ENCODE measurements at regions not wholly inside any gene's neighbourhood (a gene's known extent, or its start where the extent isn't known, plus 50 kb on each side); places are given as distances from the start of the nearest gene placed in this dataset.
A peak's percentile ranks its signal among the peaks of the same experiment; 100 is the strongest.
"Not testable (repeated sequence)": the region's sequence is repeated elsewhere in the genome, so short reads cannot be mapped to it uniquely, and the experiment has no call there.

DNA sequence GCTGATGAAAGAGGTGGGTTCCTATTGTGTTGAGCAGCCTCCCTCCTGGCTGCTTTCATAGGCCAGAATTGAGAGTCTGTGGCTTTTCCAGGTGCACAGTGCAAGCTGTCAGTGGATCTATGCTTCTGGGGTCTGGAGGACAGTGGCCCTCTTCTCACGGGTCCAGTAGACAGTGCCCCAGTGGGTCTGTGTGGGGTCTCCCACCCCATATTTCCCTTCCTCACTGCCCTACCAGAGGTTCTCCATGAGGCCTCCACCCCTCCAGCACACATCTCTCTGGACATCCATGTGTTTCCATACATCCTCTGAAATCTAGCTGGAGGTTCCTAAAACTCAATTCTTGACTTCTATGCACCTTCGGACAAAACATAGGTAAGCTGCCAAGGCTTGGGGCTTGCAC, 201.2 kb downstream of the FAM43A start:
- DNase-seq: no peak

DNA sequence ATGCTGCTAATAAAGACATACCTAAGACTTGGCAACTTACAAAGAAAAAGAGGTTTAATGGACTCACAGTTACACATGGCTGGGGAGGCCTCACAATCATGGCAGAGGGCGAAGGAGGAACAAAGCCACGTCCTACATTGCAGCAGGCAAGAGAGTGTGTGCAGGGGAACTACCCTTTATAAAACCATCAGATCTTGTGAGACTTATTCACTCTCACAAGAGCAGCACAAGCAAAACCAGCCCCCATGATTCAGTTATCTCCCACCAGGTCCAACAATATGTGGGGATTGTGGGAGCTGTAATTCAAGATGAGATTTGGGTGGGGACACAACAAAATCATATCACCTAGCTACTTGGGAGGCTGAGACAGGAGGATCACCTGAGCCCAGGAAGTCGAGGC, 202.4 kb downstream of the FAM43A start:
- DNase-seq: not testable (repeated sequence)

DNA sequence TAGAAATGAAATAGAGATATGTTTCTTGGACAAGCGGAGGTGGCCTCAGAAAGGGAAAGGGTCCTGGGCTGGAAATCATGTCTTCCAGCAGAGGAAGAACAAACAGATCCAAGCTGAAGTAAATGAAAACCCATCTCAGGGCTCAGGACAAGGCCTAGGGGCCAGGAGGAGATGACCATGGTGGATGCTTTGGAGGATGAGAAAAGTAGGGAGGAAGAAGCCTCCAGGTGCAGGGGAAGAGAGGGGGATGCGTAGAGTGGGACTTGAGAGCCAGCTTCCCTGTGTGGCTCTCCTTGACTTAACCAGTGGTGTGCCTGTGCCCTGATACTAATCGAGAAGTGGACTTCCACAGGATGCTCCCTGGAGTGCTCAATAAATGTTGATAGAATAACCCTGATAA, 203.2 kb downstream of the FAM43A start:
- DNase-seq: no peak

DNA sequence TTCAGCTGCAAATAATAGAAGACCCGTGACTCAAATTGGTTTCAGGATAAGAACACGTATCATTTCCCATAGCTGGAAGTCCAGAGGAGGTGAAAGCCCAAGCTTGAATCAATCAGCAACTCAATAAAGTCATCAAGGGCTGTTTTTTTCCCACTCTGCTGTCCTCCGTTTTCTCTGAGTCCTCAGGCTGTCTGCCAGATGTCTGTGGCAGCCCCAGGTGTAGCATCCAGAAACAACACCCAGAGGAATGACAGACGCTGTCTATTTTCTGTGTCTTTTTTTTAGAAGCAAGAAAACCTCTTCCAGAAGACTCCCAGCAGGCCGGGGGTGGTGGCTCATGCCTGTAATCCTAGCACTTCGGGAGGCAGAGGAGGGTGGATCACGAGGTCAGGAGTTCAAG, 204.4 kb downstream of the FAM43A start:
- no peak for DNase-seq

DNA sequence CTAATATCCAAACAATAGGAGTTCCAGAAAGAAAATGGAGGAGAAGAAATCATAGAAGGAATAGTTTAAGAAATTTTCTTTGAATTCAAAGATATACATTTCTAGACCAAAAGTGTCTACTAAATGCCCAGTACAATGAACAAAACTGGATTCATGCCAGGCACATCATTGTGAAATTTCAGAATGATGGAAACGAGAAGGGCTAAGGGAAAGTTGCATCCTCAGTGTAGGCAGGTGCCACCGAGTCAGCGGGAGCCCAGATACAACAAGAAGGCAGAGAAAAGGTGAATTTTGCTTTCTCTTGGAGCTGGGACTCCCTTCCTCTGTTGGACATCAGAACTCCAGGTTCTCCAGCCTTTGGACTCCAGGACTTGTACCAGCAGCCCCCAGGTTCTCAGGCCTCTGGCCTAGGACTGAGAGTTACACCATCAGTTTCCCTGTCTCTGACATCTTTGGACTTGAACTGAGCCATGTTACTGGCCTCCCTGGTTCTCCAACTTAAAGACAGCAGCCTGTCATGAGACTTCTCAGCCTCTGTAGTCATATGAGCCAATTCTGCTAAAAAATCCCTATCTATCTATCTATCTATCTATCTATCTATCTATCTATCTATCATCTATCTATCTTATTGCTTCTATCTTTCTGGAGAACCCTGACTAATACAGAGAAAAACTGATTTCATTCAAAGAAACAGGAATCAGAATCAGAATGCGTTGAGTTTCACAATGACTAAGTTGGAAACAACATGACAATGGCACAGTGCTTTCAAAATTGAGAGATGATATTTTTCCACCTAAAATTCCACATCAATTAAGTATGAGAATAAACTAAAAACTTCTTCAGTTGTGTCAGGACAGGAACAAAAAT, 207.7 kb downstream of the FAM43A start:
- no peak for DNase-seq

DNA sequence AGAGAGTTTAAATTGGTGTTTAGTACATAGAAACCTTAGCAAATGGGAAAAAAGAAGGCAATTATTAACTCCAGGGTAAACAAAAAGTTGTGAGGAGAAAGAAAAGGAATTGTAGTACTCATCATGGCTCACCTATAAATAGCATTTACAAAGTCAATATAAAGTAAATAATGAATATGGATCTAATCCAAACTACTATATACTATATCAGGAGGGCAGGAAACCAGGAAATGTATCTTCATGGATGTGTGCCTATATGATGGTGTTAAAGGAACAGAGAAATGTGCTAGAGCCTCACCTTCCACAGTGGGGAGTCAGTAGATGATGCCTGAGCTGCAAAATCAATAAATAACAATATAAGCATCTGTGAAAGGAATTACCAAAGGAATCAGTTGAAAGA, 208.9 kb downstream of the FAM43A start:
- DNase-seq: no peak

DNA sequence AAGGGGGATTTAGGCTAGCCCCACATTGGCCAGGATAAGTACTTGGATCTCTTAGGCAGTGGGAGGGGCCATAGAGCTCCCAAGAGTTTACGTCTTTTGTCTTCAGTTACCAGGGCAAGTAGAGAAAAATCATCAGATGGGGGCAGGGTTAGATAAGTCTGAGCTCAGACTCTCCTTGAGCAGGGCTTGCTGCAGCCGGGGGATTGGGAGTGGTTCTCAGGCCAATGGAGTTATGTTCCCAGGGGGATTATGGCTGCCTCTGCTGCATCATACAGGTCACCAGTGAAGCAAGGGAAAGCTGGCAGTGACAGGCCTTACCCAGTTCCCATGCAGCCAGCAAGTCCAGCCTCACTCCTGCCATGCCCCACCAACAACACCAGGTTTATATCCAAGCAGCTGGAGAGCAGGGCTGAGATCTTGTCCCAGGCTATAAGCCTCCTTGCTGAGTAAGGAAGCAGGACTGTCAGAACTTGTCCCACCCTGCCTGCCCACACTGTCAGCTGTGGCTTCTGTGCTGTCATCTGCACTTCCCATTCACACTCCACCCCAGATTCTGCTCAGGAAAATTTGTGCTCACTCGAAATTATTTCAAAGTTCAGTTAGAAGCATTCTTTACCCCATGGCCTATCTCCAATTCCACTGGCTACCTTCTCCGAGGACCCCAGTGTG, 215.3 kb downstream of the FAM43A start:
- DNase-seq: no peak

DNA sequence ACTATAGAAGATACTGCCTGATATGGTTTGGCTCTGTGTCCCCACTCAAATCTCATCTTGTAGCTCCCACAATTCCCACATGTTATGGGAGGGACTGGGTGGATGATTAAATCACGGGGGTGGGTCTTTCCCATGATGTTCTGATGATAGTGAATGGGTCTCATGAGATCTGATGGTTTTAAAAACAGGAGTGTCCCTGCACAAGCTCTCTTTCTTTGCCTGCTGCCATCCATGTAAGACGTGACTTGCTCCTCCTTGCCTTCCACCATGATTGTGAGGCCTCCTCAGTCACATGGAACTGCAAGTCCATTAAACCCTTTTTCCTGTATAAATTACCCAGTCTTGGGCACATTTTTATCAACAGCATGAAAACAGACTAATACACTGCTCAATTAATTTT, 217.8 kb downstream of the FAM43A start:
- DNase-seq: not testable (repeated sequence)

DNA sequence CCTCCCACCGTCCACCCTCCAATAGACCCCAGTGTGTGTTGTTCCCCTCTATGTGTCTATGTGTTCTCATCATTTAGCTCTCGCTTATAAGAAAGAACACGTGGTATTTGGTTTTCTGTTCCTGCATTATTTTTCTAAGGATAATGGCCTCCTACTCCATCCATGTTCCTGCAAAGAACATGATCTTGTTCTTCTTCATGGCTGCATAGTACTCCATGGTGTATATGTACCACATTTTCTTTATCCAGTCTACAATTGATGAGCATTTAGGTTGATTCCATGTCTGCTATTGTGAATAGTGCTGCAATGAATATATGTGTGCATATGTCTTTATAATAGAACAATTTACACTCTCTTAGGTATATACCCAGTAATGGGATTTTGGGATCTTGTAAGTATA, 219.3 kb downstream of the FAM43A start:
- not testable (repeated sequence) for DNase-seq

DNA sequence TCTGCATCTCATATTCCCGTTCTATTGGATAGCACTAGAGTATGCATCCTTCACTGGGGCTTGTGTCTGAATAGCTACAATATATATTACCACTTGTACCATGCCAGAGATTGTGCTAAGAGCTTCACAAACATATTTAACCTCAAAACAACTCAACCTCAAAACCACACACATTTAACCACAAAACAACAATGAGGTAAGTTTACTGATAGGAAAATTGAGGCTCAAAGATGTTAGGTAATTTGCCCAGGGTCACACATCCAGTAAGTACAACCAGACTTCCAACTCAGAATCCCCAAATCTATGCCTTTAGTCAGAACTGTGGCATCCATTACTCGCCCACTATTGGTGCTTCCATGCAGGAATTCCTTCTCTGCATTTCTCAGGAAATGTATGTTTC, 220.0 kb downstream of the FAM43A start:
- no peak for DNase-seq

DNA sequence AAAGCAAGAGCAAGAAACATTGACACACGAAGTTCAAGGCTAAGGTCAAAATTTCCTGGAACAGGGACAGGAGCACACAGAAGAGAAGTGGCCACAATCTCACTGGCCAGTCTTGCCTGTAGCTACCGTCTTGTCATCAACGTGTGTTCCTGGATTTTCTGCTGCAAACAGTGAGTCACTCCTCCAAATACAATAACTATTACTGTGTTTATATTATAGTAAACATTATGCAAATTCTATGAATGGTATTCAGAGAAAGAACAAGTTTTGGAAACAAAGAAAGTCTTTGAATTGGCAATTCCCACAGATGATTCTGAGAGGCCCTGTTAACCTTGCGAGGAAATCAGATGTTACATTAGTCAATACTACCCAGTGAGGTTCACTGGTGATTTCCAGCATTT, 220.5 kb downstream of the FAM43A start:
- DNase-seq: no peak

DNA sequence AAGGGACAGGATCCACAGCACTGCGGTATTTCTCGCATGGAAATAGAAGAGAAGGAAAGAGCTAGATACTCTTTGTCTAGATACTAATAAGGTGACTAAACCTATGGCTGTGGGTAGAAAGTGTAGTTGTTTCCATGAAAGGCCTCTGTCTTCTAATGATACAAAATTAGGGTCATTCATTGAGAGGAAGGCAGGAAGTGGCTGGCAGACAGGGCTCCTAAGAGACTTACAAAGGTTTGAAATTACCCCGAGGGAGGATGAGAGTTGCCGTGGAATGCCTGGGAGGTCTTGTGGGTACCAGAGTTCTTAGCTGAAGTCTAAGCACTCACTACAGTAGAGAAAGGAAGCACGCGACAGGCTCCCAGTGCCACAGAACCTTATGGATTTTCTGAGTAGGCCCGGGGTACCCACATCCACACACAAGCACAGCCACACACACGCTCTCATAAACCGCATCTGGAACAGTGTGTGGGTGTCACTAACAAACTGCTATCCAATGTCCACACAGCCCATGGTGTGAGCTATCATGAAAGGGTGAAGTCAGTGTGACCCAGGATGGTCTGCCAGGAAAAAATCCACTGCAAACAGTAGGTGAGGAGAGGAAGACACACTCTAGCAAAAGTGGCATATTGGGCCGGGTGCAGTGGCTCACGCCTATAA, 221.4 kb downstream of the FAM43A start:
- peak; percentile 61 for DNase-seq

DNA sequence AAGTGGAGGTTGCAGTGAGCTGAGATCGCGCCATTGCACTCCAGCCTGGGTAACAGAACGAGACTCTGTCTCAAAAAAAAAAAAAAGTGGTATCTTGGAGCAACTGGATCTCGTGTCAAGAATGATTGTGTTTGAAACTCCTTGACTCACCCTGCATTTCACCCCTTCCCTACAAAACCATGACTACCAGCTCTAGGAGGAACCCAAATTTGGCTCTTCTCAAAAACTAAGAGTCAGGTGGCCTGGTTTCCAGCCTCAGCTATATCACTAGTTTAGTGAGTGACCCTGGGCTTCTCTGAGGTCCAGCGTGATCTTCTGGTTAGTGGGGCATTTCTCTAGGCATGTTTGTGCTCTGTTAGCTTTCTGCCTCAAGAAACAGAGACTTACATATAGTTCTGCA, 222.1 kb downstream of the FAM43A start:
- DNase-seq: no peak

DNA sequence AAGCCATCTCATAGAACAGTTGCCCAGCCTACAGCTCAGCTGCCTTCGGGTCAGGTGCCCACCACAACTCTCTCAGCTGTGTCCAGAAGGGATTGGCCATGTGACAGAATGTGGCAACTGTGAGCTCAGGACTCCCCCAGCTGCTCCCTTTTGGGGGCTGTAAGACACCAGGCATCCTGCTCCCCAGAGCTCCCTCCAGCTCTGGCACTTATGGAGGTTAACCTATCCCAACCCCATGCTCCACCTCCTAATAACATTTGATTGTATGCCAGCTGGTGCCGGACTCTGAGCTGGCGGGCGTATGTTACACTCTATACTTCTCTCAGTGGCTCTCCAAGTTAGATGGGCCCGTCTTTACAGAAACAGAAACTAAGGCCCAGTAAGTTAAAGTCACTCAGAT, 222.8 kb downstream of the FAM43A start:
- DNase-seq: no peak

DNA sequence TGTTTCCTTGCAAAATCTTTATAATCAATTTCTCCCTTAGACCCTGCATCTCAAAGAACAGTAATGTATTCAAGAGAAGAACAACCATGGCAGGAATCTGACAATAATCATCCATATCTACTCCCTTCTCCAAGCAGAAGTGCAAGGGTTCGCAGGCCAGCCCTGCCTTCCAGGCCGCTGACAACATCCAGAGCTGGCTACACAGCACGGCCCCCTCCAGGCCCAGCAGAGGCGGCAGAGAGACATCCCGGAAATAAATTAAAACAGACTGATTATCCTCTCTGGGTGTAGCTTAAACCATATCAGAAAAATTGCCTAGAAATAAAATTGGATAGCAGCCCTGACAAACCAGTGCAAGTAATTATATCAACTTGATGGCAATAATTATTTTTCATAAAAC, 223.3 kb downstream of the FAM43A start:
- DNase-seq: no peak

DNA sequence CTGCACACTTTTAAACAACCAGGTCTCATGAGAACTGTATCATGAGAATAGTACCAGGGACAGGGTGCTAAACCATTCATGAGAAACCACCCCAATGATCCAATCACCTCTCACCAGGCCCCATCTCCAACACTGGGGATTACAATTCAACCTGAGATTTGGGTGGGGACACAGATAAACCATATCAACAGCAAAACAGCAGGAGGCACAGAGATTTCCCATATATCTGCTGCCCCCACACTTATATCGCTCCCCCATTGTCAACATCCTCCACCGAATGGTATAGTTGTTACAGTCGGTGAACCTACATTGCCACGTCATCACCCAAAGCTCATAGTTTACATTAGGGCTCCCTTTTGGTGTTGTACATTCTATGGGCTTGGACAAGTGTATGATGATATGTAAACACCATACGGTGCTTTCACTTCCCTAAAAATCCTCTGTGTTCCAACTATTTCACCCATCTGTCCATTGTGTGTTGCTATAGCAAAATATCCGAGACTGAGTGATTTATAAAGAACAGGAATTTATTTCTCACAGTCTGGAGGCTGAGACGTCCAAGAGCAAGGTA, 224.8 kb downstream of the FAM43A start:
- no peak for DNase-seq

DNA sequence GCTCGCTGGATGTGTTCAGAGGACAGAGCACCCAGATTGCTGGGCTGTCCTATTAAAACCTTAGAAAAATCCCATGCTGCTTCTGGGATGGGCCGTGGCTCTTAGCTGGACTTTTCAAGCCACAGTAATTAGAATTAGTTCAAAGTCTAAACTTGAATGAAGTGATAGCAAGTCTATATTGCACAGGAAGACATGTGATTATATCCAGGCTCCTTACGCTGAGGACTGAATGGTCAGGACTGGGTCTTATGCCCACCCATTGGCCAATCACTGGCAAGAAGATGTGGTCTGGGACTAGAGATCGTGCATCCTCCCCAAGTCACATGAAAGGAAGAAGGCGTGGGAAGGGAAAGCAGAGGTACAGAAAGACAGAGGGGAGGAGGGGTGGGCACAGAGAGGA, 227.6 kb downstream of the FAM43A start:
- no peak for DNase-seq

DNA sequence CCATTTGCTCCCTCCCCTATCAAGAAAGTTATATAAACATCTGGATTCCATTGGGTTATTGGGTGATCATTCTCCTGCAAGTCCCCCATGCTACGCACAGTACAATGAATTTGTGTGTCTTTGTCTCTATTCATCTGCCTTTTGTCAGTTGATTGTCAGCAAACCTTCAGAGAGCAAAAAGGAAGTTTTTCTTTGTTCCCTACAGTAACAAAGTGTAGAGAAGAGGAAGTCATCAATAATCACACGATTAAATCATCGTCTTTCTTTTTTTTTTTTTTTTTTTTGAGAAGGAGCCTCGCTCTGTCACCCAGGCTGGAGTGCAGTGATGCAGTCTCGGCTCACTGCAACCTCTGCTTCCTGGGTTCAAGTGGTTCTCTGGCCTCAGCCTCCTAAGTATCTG, 239.2 kb downstream of the FAM43A start:
- DNase-seq: not testable (repeated sequence)

DNA sequence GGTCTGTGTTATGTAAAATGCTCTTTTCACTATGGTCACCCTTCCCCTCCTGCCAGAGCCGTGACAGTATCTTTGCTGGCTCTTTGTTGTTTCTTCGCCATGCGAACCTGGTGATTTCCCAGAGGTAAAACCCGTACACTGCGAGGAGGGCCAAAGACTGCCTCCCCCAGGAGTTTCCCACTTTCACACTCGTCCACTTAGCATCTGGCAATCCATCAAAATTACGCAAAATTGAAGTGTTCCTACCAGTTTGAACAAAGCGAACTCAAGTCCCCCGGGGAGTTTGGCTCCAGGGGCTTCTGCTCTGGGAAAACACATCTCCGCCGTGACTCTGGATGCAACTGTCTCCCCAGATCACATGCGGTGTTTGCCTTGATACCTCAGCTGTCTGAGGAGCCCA, 239.9 kb downstream of the FAM43A start:
- peak; percentile 46 for DNase-seq

DNA sequence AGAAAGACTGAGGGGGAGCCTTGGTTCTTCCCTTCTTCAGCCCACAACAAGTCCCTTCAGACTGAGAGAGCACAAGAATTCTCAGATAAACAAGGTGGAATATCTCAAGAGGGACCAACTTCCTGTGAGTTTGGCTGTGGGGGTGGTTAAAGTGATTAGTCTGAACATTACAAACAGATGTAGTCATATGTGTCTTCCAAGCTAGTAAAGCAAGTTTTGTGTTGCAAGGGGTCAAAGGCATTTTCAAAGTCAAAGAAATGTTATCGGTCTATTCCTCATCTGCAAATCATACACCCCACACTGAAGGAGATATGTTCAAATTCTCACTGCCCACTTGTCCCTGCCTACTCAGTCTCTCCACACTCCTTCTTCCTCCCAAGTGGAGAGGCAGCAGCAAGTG, 242.5 kb downstream of the FAM43A start:
- DNase-seq: no peak

DNA sequence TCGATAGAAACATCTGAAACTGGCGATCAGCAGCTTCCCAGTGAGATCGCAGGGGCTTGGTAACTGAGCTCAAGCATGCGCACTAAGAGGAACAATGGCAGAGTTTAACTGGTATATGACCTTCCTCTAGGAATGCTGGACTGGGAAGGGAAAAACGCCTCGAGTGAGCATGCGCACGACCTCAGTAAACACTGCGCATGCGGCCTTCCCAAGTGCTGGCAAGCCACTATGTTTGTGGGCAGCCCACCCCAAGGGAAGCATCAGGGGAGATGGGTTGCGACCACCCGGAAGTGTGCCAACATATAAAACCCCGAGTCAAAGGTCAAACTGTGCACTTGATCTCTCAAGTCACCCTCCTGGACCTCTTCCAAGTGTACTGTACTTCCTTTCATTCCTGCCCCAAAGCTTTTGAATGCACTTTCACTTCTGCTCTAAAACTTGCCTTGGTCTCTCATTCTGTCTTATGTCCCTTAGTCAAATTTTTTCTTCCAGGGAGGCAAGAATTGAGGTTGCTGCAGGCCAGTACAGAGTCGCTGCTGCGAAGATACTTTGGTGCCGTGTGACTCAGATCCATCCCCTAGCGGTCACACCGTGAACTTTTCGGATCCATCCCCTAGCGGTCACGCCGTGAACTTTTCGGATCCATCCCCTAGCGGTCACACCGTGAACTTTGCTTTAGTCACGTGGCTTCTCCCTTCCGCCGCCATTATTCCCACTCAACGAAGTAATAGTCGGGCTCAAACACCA, 243.3 kb downstream of the FAM43A start:
- DNase-seq: no peak

DNA sequence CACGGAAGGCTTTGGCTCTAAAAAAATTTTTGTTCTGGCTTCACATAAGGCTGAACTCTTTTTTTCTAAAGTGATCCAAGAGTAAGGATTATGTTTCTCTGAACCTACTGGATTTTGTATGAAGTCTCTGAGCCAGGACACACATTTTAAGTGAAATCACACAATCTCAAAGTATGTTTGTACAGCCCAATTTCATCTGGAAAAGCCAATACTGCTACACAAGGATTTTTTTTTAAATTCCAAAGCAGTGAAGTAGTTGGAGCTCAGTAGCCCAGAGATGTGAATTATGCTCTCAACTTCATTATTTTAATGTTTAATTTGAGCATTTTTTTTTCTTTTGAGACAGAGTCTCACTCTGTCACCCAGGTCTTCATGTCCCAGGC, 243.9 kb downstream of the FAM43A start:
- DNase-seq: no peak

All from NCI-H1436 (cell line).